ENCODE measurements at regions not wholly inside any gene's neighbourhood (a gene's known extent, or its start where the extent isn't known, plus 50 kb on each side); places are given as distances from the start of the nearest gene placed in this dataset.

GRCh38 chr18:40993363-40993762 is 961.7 kb upstream of the PIK3C3 start:
- ChIA-PET POLR2A (no interaction called here), RAD21 (ENCODE audit: unreplicated experiment) (no interaction called here), CTCF (no interaction called here), SMC1A (ENCODE audit: uncharacterized antibody, unreplicated experiment) (no interaction called here)
- Histone ChIP-seq H4K20me1 (ENCODE audit: control insufficient read depth, insufficient read depth) (no peaks in the 10 kb centered on the region), H2AFZ (ENCODE audit: control insufficient read depth, low read depth, low read length) (no peak overlapping the region), H3K4me2 (ENCODE audit: control insufficient read depth, insufficient read depth) (no peak overlapping the region), H3K27ac (ENCODE audit: control insufficient read depth, insufficient read depth) (no peak overlapping the region), H3K36me3 (ENCODE audit: control insufficient read depth in 2 of 2, insufficient read depth in 2 of 2, low read length in 1 of 2) (no peaks in the 10 kb centered on the region), H3K27me3 (replicated peaks in 1 of 2; ENCODE audit: control insufficient read depth in 2 of 2, insufficient read depth in 2 of 2, low read length in 1 of 2) (no peaks in the 10 kb centered on the region), H3K4me3 (no peak overlapping the region), H3K9me3 (replicated peaks; ENCODE audit: control insufficient read depth, insufficient read depth, low read length) (no peaks in the 10 kb centered on the region), H3K4me1 (ENCODE audit: control insufficient read depth, insufficient read depth, low read length) (no peaks in the 10 kb centered on the region), H3K79me2 (ENCODE audit: control insufficient read depth, insufficient read depth, low read length) (no peaks in the 10 kb centered on the region), H3K9ac (ENCODE audit: control insufficient read depth, insufficient read depth, low read length) (no peak overlapping the region)
- in situ Hi-C loops (cut with MboI) (no loop called here), intact Hi-C loops (cut with micrococcal nuclease; ENCODE audit: unreplicated experiment) (no loop called here)
- no TSS peak for BruUV-seq (replicated peaks)
- TF ChIP-seq POU2F2 (IDR thresholded peaks at IDR 0.05; ENCODE audit: borderline replicate concordance, low read depth, low read length) (no peak), RELB (IDR thresholded peaks at IDR 0.05; ENCODE audit: low read depth) (no peak), SMARCA5 (IDR thresholded peaks at IDR 0.05) (no peak), HDAC6 (IDR thresholded peaks at IDR 0.05; ENCODE audit: unreplicated experiment) (no peak), TAF1 (IDR thresholded peaks at IDR 0.05; ENCODE audit: borderline replicate concordance, low read depth, low read length) (no peak)
- FAIRE-seq (no peak), ATAC-seq (no peak), DNase-seq (ENCODE audit: low read depth, low spot score) (no peak)

GRCh38 chr18:40987581-40987980 is 967.5 kb upstream of the PIK3C3 start:
- WGBS (ENCODE audit: insufficient coverage, insufficient replicate concordance, low lambda C conversion rate, missing lambda C conversion rate): 22% methylated on average over 1 of the region's 1 CpG
- ATAC-seq (no peak), DNase-seq (ENCODE audit: low read depth, low spot score) (no peak), FAIRE-seq (no peak)
- CTCF ChIA-PET: interaction anchor here (1.3 kb wide), 1 partner anchor 52 kb away, joined by 3 read pairs; no protein-coding TSS in a partner anchor
- RAD21 ChIA-PET (ENCODE audit: unreplicated experiment): no interaction called here
- intact Hi-C loops (cut with micrococcal nuclease; ENCODE audit: unreplicated experiment) (no loop called here), in situ Hi-C loops (cut with MboI) (no loop called here)
- Histone ChIP-seq H3K36me3 (ENCODE audit: control insufficient read depth in 2 of 2, insufficient read depth in 2 of 2, low read length in 1 of 2) (no peaks in the 10 kb centered on the region), H3K4me3 (no peak overlapping the region), H3K79me2 (ENCODE audit: control insufficient read depth, insufficient read depth, low read length) (no peaks in the 10 kb centered on the region), H4K20me1 (ENCODE audit: control insufficient read depth, insufficient read depth) (no peaks in the 10 kb centered on the region), H3K9me3 (replicated peaks; ENCODE audit: control insufficient read depth, insufficient read depth, low read length) (no peaks in the 10 kb centered on the region), H3K9ac (ENCODE audit: control insufficient read depth, insufficient read depth, low read length) (no peak overlapping the region), H3K27ac (ENCODE audit: control insufficient read depth, insufficient read depth) (no peak overlapping the region), H2AFZ (ENCODE audit: control insufficient read depth, low read depth, low read length) (no peak overlapping the region), H3K4me2 (ENCODE audit: control insufficient read depth, insufficient read depth) (no peak overlapping the region), H3K27me3 (replicated peaks in 1 of 2; ENCODE audit: control insufficient read depth in 2 of 2, insufficient read depth in 2 of 2, low read length in 1 of 2) (no peaks in the 10 kb centered on the region), H3K4me1 (ENCODE audit: control insufficient read depth, insufficient read depth, low read length) (no peaks in the 10 kb centered on the region)
- POLR2A ChIA-PET: no interaction called here
- SMC1A ChIA-PET (ENCODE audit: uncharacterized antibody, unreplicated experiment): interaction anchor here (0.6 kb wide), 1 partner anchor 45 kb away, joined by 3 read pairs; no protein-coding TSS in a partner anchor
- no TSS peak for BruUV-seq (replicated peaks)
- TF ChIP-seq SREBF1 (IDR thresholded peaks at IDR 0.05; ENCODE audit: low read length) (no peak), SMAD1 (IDR thresholded peaks at IDR 0.05; ENCODE audit: low read depth, partially characterized antibody) (no peak), ZZZ3 (IDR thresholded peaks at IDR 0.05; ENCODE audit: control insufficient read depth, insufficient read length, low read depth) (no peak), STAT3 (IDR thresholded peaks at IDR 0.05; ENCODE audit: low read depth, low read length) (no peak), NFXL1 (IDR thresholded peaks at IDR 0.05; ENCODE audit: borderline replicate concordance) (no peak), CBFB (IDR thresholded peaks at IDR 0.05; ENCODE audit: low read depth) (no peak), SMAD5 (IDR thresholded peaks at IDR 0.05; ENCODE audit: low read depth) (no peak), YY1 (IDR thresholded peaks at IDR 0.05; ENCODE audit: low read depth, low read length) (no peak), CREM (IDR thresholded peaks at IDR 0.05; ENCODE audit: low read depth) (no peak), EZH2 (IDR thresholded peaks at IDR 0.05; ENCODE audit: borderline replicate concordance, control insufficient read depth, low read depth, low read length) (no peak), FOXK2 (IDR thresholded peaks at IDR 0.05) (no peak), SIX5 (IDR thresholded peaks at IDR 0.05; ENCODE audit: low read depth, low read length, severe bottlenecking) (no peak), SREBF2 (IDR thresholded peaks at IDR 0.05; ENCODE audit: low read length) (no peak), CHD2 (IDR thresholded peaks at IDR 0.05; ENCODE audit: borderline replicate concordance, low read depth, low read length) (no peak), PML (IDR thresholded peaks at IDR 0.05; ENCODE audit: low read length) (no peak)

All from GM12878 (cell line).